GM23338 (cell line): ENCODE measurements at regions not wholly inside any gene's neighbourhood (a gene's known extent, or its start where the extent isn't known, plus 50 kb on each side); places are given as distances from the start of the nearest gene placed in this dataset.

Experiments
- ATAC-seq: fragments of 200-7000 bp; cut with Tn5 transposase; 3 replicates; pipeline ENCODE4 v1.9.1; 2020
- DNase-seq: peaks from one replicate; pipeline ENCODE4 v3.0.0-alpha.2; 2015; ENCODE audit warnings: low spot score
- H2AFZ ChIP-seq: fragments of 200-600 bp; sonication (generic); 2 replicates; pipeline ENCODE4 v1.8.0; 2016; ENCODE audit warnings: antibody characterized with exemption, mild to moderate bottlenecking, moderate library complexity
- H3F3A ChIP-seq: fragments of 200-600 bp; sonication (generic); replicated peaks from 2 replicates; pipeline ENCODE4 v1.8.0; 2017; ENCODE audit warnings: antibody characterized with exemption, mixed run types, low read depth
- H3K27ac ChIP-seq: fragments of 200-600 bp; sonication (generic); 2 replicates; pipeline ENCODE4 v1.6.1; 2016; ENCODE audit warnings: low read depth
- H3K27me3 ChIP-seq: fragments of 200-600 bp; sonication (generic); 2 replicates; pipeline ENCODE4 v1.8.0; 2016; ENCODE audit warnings: mild to moderate bottlenecking, mixed run types, moderate library complexity; ENCODE audit not compliant: insufficient read depth
- H3K36me3 ChIP-seq: fragments of 200-600 bp; sonication (generic); 2 replicates; pipeline ENCODE4 v1.8.0; 2016; ENCODE audit warnings: mild to moderate bottlenecking; ENCODE audit not compliant: insufficient read depth
- H3K4me1 ChIP-seq: fragments of 200-600 bp; sonication (generic); 2 replicates; pipeline ENCODE4 v1.8.0; 2016; ENCODE audit warnings: mild to moderate bottlenecking, moderate library complexity; ENCODE audit not compliant: insufficient read depth
- H3K4me2 ChIP-seq: fragments of 200-600 bp; sonication (generic); 2 replicates; pipeline ENCODE4 v1.7.1; 2017; ENCODE audit warnings: mixed run types
- H3K4me3 ChIP-seq: fragments of 200-600 bp; sonication (generic); 2 replicates; pipeline ENCODE4 v1.6.1; 2016; ENCODE audit warnings: mixed run types
- H3K79me2 ChIP-seq: fragments of 200-600 bp; sonication (generic); replicated peaks from 2 replicates; pipeline ENCODE4 v1.8.0; 2017; ENCODE audit warnings: mild to moderate bottlenecking; ENCODE audit not compliant: insufficient read depth
- H3K9me2 ChIP-seq: fragments of 200-600 bp; sonication (generic); 2 replicates; pipeline ENCODE4 v1.8.0; 2017; ENCODE audit not compliant: insufficient read depth
- H4K20me1 ChIP-seq: fragments of 200-600 bp; sonication (generic); replicated peaks from 2 replicates; pipeline ENCODE4 v1.8.0; 2017; ENCODE audit warnings: mild to moderate bottlenecking; ENCODE audit not compliant: insufficient read depth
- H3K27ac Mint-ChIP-seq: 2 replicates; pipeline ENCODE4 v1.8.0; 2020; ENCODE audit warnings: inconsistent platforms, mild to moderate bottlenecking, moderate library complexity, mixed read lengths
- H3K27me3 Mint-ChIP-seq: 3 replicates; pipeline ENCODE4 v1.8.0; 2022; ENCODE audit warnings: low read depth, mild to moderate bottlenecking, moderate library complexity, mixed read lengths, inconsistent platforms; ENCODE audit not compliant: insufficient read depth, poor library complexity
- H3K36me3 Mint-ChIP-seq: 3 replicates; pipeline ENCODE4 v1.8.0; 2021; ENCODE audit warnings: low read depth, mild to moderate bottlenecking, inconsistent platforms, moderate library complexity, mixed read lengths
- H3K4me1 Mint-ChIP-seq: 3 replicates; pipeline ENCODE4 v1.8.0; 2020; ENCODE audit warnings: mild to moderate bottlenecking, inconsistent platforms, mixed read lengths
- H3K4me3 Mint-ChIP-seq: 3 replicates; pipeline ENCODE4 v1.8.0; 2021; ENCODE audit warnings: moderate library complexity, mild to moderate bottlenecking, inconsistent platforms, mixed read lengths
- H3K9me3 Mint-ChIP-seq: 3 replicates; pipeline ENCODE4 v1.8.0; 2020; ENCODE audit warnings: moderate library complexity, mild to moderate bottlenecking, inconsistent platforms, mixed read lengths
- CREB1 ChIP-seq: fragments of 250-450 bp; sonication (Bioruptor Pico); IDR thresholded peaks from 2 replicates; pipeline ENCODE4 v1.5.0; 2020; ENCODE audit warnings: low read depth, mild to moderate bottlenecking, moderate library complexity
- EZH2 ChIP-seq: fragments of 200-600 bp; sonication (generic); IDR thresholded peaks from one replicate; pipeline ENCODE4 v1.8.0; 2017; ENCODE audit warnings: antibody characterized with exemption, mild to moderate bottlenecking, low read depth; ENCODE audit not compliant: unreplicated experiment
- EZH2phosphoT487 ChIP-seq: fragments of 200-600 bp; sonication (generic); IDR thresholded peaks from one replicate; pipeline ENCODE4 v1.8.1; 2018; ENCODE audit warnings: antibody characterized with exemption; ENCODE audit not compliant: unreplicated experiment
- JUNB ChIP-seq: IDR thresholded peaks from one replicate; pipeline ENCODE4 v1.6.1; 2016; ENCODE audit warnings: antibody characterized with exemption; ENCODE audit not compliant: unreplicated experiment
- NANOG ChIP-seq: IDR thresholded peaks from 2 replicates; pipeline ENCODE4 v1.6.1; 2016; ENCODE audit warnings: antibody characterized with exemption, borderline replicate concordance
- POLR2AphosphoS5 ChIP-seq: IDR thresholded peaks from 2 replicates; pipeline ENCODE4 v1.6.1; 2016; ENCODE audit warnings: antibody characterized with exemption, low read depth
- STAT1 ChIP-seq: IDR thresholded peaks from one replicate; pipeline ENCODE4 v1.6.1; 2016; ENCODE audit warnings: antibody characterized with exemption; ENCODE audit not compliant: unreplicated experiment
- ZNF114 ChIP-seq: fragments of 250-450 bp; sonication (Bioruptor Pico); IDR thresholded peaks from 2 replicates; pipeline ENCODE4 v1.5.0; 2020; ENCODE audit warnings: mild to moderate bottlenecking, moderate library complexity
- ZNF331 ChIP-seq: fragments of 250-450 bp; sonication (Bioruptor Pico); IDR thresholded peaks from 2 replicates; pipeline ENCODE4 v1.5.0; 2020; ENCODE audit warnings: low read depth, mild to moderate bottlenecking, moderate library complexity
- TF ChIP-seq, protein P1 (sequence below): IDR thresholded peaks from 2 replicates; pipeline ENCODE4 v1.6.1; 2016; ENCODE audit warnings: antibody characterized with exemption
- TF ChIP-seq, protein P2 (sequence below), 2 experiments: fragments of 200-600 bp in 1 of 2; sonication (generic) in 1 of 2; conservative IDR thresholded peaks; 2 replicates each; pipeline versions ENCODE4 v1.5.1 to v1.6.1; 2016 to 2017; ENCODE audit warnings: antibody characterized with exemption in 2 of 2, low read depth in 2 of 2, mild to moderate bottlenecking in 2 of 2, moderate library complexity in 1 of 2
- TF ChIP-seq, protein P3 (sequence below): IDR thresholded peaks from one replicate; pipeline ENCODE4 v1.6.1; 2018; ENCODE audit warnings: antibody characterized with exemption; ENCODE audit not compliant: unreplicated experiment

DNA sequence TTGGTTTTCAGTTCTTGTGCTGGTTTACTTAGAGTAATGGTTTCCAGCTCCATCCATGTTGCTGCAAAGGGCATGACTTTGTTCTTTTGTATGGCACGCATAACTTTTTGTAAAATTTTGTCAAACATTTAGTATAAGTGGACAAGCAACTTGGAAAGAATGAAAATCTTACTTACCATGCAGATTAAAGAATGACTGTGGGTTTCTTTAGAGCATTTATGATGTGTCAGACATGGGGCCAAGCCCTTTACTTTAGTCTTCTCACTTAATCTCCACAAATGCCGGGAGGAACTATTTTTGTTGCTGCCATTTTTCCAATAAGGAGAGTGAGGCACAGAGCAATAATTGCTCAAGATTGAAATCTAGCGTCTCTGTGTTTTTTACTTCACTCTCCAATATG is 652.5 kb upstream of the TBX3 start:
- ATAC-seq (no peak), DNase-seq (no peak)
- Histone ChIP-seq H2AFZ (no peak overlapping the region), H3F3A (no peaks in the 10 kb centered on the region), H4K20me1 (no peaks in the 10 kb centered on the region), H3K79me2 (no peaks in the 10 kb centered on the region), H3K27me3 (no peaks in the 10 kb centered on the region), H3K9me2 (0 out of 2 replicates have a peak, but pooled peaks cover 4% of the 10 kb centered on the region), H3K4me3 (no peak overlapping the region), H3K36me3 (no peaks in the 10 kb centered on the region), H3K4me2 (no peak overlapping the region), H3K27ac (no peak overlapping the region), H3K4me1 (peaks cover 9% of the 10 kb centered on the region; the same call in 1 of the 2 replicates)
- H3K27ac Mint-ChIP-seq = no peak overlapping the region
- no peaks in the 10 kb centered on the region for H3K36me3 Mint-ChIP-seq
- no peaks in the 10 kb centered on the region for H3K27me3 Mint-ChIP-seq
- peaks cover 23% of the 10 kb centered on the region for H3K4me1 Mint-ChIP-seq
- no peaks in the 10 kb centered on the region for H3K9me3 Mint-ChIP-seq
- no peak overlapping the region for H3K4me3 Mint-ChIP-seq
- TF ChIP-seq, protein P1, sequence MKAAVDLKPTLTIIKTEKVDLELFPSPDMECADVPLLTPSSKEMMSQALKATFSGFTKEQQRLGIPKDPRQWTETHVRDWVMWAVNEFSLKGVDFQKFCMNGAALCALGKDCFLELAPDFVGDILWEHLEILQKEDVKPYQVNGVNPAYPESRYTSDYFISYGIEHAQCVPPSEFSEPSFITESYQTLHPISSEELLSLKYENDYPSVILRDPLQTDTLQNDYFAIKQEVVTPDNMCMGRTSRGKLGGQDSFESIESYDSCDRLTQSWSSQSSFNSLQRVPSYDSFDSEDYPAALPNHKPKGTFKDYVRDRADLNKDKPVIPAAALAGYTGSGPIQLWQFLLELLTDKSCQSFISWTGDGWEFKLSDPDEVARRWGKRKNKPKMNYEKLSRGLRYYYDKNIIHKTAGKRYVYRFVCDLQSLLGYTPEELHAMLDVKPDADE = no peak
- TF ChIP-seq EZH2phosphoT487 = no peak

DNA sequence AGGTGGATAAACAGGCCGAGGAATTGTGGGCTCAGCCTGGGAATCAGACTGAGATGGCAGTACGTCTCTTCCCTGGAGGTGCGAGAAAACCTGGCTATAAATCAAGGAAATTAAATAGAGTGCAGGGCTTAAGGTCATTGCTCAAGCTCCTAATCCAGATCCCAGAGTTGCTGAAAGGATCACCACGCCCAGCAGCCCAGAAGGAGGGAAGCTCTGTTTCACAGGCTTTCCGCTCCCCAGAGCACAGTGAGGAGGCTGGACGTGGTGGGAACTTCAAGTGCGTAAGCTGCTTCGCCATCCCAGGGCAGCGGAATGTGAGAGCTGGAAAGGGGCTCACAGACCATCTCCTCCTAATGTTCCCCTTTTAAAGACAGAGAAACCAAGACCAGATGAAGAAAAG is 651.6 kb upstream of the TBX3 start:
- peaks cover 9% of the 10 kb centered on the region; the same call in 1 of the 2 replicates for H3K4me1 ChIP-seq
- no peak overlapping the region for H3K4me2 ChIP-seq
- no peaks in the 10 kb centered on the region for H3K79me2 ChIP-seq
- no peaks in the 10 kb centered on the region for H3K36me3 ChIP-seq
- no peak overlapping the region for H3K4me3 Mint-ChIP-seq
- H3K4me1 Mint-ChIP-seq = peaks cover 23% of the 10 kb centered on the region
- no peaks in the 10 kb centered on the region for H3K36me3 Mint-ChIP-seq
- no peak overlapping the region for H2AFZ ChIP-seq
- H3K9me3 Mint-ChIP-seq = no peaks in the 10 kb centered on the region
- DNase-seq (no peak), ATAC-seq (no peak)
- H3K27me3 Mint-ChIP-seq = no peaks in the 10 kb centered on the region
- no peaks in the 10 kb centered on the region for H3F3A ChIP-seq
- no peaks in the 10 kb centered on the region for H3K27me3 ChIP-seq
- no peak overlapping the region for H3K27ac ChIP-seq
- no peak overlapping the region for H3K4me3 ChIP-seq
- H4K20me1 ChIP-seq = no peaks in the 10 kb centered on the region
- no peak overlapping the region for H3K27ac Mint-ChIP-seq
- H3K9me2 ChIP-seq = 0 out of 2 replicates have a peak, but pooled peaks cover 4% of the 10 kb centered on the region
- TF ChIP-seq, protein P2, sequence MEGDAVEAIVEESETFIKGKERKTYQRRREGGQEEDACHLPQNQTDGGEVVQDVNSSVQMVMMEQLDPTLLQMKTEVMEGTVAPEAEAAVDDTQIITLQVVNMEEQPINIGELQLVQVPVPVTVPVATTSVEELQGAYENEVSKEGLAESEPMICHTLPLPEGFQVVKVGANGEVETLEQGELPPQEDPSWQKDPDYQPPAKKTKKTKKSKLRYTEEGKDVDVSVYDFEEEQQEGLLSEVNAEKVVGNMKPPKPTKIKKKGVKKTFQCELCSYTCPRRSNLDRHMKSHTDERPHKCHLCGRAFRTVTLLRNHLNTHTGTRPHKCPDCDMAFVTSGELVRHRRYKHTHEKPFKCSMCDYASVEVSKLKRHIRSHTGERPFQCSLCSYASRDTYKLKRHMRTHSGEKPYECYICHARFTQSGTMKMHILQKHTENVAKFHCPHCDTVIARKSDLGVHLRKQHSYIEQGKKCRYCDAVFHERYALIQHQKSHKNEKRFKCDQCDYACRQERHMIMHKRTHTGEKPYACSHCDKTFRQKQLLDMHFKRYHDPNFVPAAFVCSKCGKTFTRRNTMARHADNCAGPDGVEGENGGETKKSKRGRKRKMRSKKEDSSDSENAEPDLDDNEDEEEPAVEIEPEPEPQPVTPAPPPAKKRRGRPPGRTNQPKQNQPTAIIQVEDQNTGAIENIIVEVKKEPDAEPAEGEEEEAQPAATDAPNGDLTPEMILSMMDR (conservative IDR thresholded peaks at IDR 0.05; ENCODE audit: low read depth in 2 of 2) = no peak
- TF ChIP-seq EZH2phosphoT487 (no peak), JUNB (no peak), POLR2AphosphoS5 (no peak), ZNF114 (no peak), EZH2 (no peak), ZNF331 (CRISPR knock-in tag) (no peak), STAT1 (no peak), NANOG (no peak), CREB1 (no peak)
- TF ChIP-seq, protein P3, sequence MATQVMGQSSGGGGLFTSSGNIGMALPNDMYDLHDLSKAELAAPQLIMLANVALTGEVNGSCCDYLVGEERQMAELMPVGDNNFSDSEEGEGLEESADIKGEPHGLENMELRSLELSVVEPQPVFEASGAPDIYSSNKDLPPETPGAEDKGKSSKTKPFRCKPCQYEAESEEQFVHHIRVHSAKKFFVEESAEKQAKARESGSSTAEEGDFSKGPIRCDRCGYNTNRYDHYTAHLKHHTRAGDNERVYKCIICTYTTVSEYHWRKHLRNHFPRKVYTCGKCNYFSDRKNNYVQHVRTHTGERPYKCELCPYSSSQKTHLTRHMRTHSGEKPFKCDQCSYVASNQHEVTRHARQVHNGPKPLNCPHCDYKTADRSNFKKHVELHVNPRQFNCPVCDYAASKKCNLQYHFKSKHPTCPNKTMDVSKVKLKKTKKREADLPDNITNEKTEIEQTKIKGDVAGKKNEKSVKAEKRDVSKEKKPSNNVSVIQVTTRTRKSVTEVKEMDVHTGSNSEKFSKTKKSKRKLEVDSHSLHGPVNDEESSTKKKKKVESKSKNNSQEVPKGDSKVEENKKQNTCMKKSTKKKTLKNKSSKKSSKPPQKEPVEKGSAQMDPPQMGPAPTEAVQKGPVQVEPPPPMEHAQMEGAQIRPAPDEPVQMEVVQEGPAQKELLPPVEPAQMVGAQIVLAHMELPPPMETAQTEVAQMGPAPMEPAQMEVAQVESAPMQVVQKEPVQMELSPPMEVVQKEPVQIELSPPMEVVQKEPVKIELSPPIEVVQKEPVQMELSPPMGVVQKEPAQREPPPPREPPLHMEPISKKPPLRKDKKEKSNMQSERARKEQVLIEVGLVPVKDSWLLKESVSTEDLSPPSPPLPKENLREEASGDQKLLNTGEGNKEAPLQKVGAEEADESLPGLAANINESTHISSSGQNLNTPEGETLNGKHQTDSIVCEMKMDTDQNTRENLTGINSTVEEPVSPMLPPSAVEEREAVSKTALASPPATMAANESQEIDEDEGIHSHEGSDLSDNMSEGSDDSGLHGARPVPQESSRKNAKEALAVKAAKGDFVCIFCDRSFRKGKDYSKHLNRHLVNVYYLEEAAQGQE = no peak
- TF ChIP-seq, protein P1 = no peak
